Type B pancreatic cell (in vitro differentiated cells): ENCODE measurements at regions not wholly inside any gene's neighbourhood (a gene's known extent, or its start where the extent isn't known, plus 50 kb on each side); places are given as distances from the start of the nearest gene placed in this dataset.

ENCODE experiments used
- DNase-seq: peaks from one replicate; pipeline ENCODE4 v3.0.0; 2021; ENCODE audit warnings: mixed read lengths; ENCODE audit not compliant: unreplicated experiment; ENCODE audit errors: extremely low spot score
- H3K27ac Mint-ChIP-seq: 2 replicates; pipeline ENCODE4 v1.8.0; 2021; ENCODE audit warnings: mild to moderate bottlenecking, mixed read lengths
- H3K27me3 Mint-ChIP-seq: 2 replicates; pipeline ENCODE4 v1.8.0; 2021; ENCODE audit warnings: mixed read lengths
- H3K36me3 Mint-ChIP-seq: 2 replicates; pipeline ENCODE4 v1.8.0; 2021; ENCODE audit warnings: mixed read lengths
- H3K4me1 Mint-ChIP-seq: one replicate; pipeline ENCODE4 v1.8.0; 2021; ENCODE audit warnings: mixed read lengths; ENCODE audit not compliant: unreplicated experiment
- H3K4me3 Mint-ChIP-seq: 2 replicates; pipeline ENCODE4 v1.8.0; 2021; ENCODE audit warnings: mild to moderate bottlenecking, mixed read lengths
- H3K9me3 Mint-ChIP-seq: 2 replicates; pipeline ENCODE4 v1.8.0; 2021; ENCODE audit warnings: mixed read lengths
- CTCF ChIP-seq: fragments of 200-600 bp; sonication (generic); conservative IDR thresholded peaks from 2 replicates; pipeline ENCODE4 v1.5.0; 2021; ENCODE audit warnings: antibody characterized with exemption, mild to moderate bottlenecking

GRCh38 chr3:180467177-180467576 lies 134.8 kb upstream of the TTC14 start:
- Mint-ChIP-seq H3K4me3 (no peak overlapping the region), H3K4me1 (no peaks in the 10 kb centered on the region), H3K27me3 (no peaks in the 10 kb centered on the region), H3K27ac (no peak overlapping the region), H3K36me3 (no peaks in the 10 kb centered on the region), H3K9me3 (no peaks in the 10 kb centered on the region)
- DNase-seq: no peak
- TF ChIP-seq CTCF: no peak

- no peaks in the 10 kb centered on the region for H3K4me1 Mint-ChIP-seq
- H3K27ac Mint-ChIP-seq: no peak overlapping the region
- H3K27me3 Mint-ChIP-seq: no peaks in the 10 kb centered on the region
- no peak for TF ChIP-seq CTCF
- H3K36me3 Mint-ChIP-seq: no peaks in the 10 kb centered on the region
- DNase-seq: no peak
- H3K4me3 Mint-ChIP-seq: no peak overlapping the region
- H3K9me3 Mint-ChIP-seq: no peaks in the 10 kb centered on the region
Measured at GRCh38 chr3:180469149-180469548, 132.8 kb upstream of the TTC14 start.

GRCh38 chr3:180478695-180479094 lies 123.3 kb upstream of the TTC14 start:
- no peak for DNase-seq
- Mint-ChIP-seq H3K36me3 (no peaks in the 10 kb centered on the region), H3K27me3 (no peaks in the 10 kb centered on the region), H3K4me1 (no peaks in the 10 kb centered on the region), H3K4me3 (no peak overlapping the region), H3K9me3 (no peaks in the 10 kb centered on the region), H3K27ac (no peak overlapping the region)
- no peak for TF ChIP-seq CTCF

- no peak for DNase-seq
- Mint-ChIP-seq H3K4me1 (no peaks in the 10 kb centered on the region), H3K9me3 (no peaks in the 10 kb centered on the region), H3K4me3 (no peak overlapping the region), H3K27ac (no peak overlapping the region), H3K36me3 (no peaks in the 10 kb centered on the region), H3K27me3 (no peaks in the 10 kb centered on the region)
- TF ChIP-seq CTCF: no peak
Measured at GRCh38 chr3:180492047-180492446, 109.9 kb upstream of the TTC14 start.

GRCh38 chr3:180496995-180497394 lies 105.0 kb upstream of the TTC14 start:
- Mint-ChIP-seq H3K36me3 (no peaks in the 10 kb centered on the region), H3K4me3 (no peak overlapping the region), H3K9me3 (peaks cover 5% of the 10 kb centered on the region), H3K4me1 (no peaks in the 10 kb centered on the region), H3K27ac (no peak overlapping the region), H3K27me3 (no peaks in the 10 kb centered on the region)
- no peak for TF ChIP-seq CTCF
- DNase-seq: no peak

- Mint-ChIP-seq H3K27me3 (no peaks in the 10 kb centered on the region), H3K4me3 (no peak overlapping the region), H3K9me3 (no peaks in the 10 kb centered on the region), H3K36me3 (no peaks in the 10 kb centered on the region), H3K4me1 (no peaks in the 10 kb centered on the region), H3K27ac (no peak overlapping the region)
- no peak for DNase-seq
- no peak for TF ChIP-seq CTCF
Measured at GRCh38 chr3:180516368-180516767, 85.6 kb upstream of the TTC14 start.
